ENCODE measurements at regions not wholly inside any gene's neighbourhood (a gene's known extent, or its start where the extent isn't known, plus 50 kb on each side); places are given as distances from the start of the nearest gene placed in this dataset.

DNA sequence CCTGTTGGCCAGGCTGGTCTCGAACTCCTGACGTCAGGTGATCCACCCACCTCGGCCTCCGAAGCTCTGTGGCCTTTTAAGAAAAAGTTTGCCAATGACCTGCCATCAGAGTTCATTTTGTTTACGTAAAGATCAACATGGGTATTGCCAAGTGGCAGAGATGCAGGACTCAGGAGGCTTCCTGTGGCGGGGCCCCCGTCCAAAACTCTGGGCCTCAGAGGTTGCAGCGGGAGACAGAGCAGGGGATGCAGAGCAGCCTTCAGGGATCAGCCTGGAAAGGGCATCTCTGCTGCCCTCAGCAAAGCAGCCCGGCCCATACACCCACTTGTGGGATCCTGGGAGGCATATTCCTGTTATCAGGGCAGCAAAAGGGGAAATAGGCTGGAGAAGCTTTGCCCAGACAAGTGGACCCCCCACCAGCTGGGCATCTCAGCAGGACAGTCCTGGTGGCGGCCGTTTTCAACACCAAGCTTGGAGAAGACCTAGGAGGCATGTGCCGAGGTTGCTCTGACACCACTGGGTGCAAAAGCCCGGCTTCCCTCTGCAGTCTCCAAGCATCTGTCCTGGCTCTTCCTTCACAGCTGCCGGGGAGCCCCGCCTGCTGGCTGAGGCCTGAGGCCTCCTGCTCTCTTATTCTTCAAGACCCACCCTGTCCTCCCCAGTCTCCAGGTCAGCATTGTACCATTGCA, 1152.4 kb downstream of the BRD1 start:
- DNase-seq (ENCODE audit: low read depth) = no peak

DNA sequence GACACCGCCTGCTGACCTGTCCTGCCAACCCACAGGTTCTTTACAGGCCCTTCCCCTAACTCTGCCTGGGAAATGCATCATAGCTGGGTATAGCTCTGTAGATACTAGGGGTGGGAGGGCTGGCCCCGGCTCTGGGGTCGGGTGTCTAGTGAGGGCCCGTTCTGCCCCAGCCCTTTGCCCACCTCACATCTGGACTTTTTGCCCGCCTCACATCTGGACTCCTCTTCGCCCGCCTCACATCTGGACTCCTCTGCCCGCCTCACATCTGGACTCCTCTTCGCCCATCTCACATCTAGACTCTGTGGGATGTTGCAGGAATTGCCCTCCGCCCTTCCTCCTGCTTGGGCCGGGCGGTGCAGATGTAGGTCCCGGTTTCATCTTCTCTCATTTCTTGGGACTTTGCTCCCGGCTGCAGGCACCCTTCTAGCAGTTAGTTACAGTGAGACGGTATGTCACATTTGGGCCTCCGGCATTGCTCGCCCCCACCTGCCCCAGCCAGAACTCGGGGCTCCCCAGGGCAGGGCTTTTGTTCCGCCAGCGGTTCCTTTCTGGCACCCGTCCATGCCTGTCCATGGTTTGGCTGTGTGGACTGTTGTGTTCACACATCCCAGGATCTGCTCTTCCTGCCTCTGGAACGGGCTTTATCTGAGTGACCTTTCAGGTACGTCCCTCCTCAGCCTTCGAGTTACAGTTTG, 1153.7 kb downstream of the BRD1 start:
- DNase-seq (ENCODE audit: low read depth) = no peak

- no peak for DNase-seq (ENCODE audit: low read depth)
Measured at GRCh38 chr22:48672387-48672786, 1155.3 kb downstream of the BRD1 start.

GRCh38 chr22:48670731-48671130, 1156.9 kb downstream of the BRD1 start:
- DNase-seq (ENCODE audit: low read depth) = no peak

GRCh38 chr22:48669986-48670716, 1157.5 kb downstream of the BRD1 start:
- no peak for DNase-seq (ENCODE audit: low read depth)

- no peak for DNase-seq (ENCODE audit: low read depth)
Measured at GRCh38 chr22:48669226-48669625, 1158.4 kb downstream of the BRD1 start.

- DNase-seq (ENCODE audit: low read depth) = no peak
Measured at GRCh38 chr22:48667289-48667688, 1160.4 kb downstream of the BRD1 start.

DNA sequence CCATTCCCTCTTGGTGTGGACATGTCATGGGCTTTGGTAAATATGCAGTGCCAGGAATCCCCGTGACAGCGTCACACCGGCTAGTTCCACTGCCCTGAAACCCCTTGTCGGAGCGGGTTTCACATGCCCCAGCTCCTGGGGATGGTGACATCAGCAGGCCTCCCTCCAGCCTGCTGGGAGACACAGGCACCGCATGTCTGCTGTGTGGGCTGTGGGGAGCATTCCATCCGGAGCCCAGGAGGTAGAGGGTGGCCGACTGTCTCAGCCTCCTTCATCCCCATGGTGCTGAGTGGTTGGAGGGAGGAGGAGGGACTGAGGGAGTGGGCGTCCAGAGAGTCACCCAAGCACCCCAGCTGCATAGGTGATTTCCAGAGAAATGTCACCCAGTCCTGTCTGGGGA, 1161.1 kb downstream of the BRD1 start:
- DNase-seq (ENCODE audit: low read depth) = no peak

DNA sequence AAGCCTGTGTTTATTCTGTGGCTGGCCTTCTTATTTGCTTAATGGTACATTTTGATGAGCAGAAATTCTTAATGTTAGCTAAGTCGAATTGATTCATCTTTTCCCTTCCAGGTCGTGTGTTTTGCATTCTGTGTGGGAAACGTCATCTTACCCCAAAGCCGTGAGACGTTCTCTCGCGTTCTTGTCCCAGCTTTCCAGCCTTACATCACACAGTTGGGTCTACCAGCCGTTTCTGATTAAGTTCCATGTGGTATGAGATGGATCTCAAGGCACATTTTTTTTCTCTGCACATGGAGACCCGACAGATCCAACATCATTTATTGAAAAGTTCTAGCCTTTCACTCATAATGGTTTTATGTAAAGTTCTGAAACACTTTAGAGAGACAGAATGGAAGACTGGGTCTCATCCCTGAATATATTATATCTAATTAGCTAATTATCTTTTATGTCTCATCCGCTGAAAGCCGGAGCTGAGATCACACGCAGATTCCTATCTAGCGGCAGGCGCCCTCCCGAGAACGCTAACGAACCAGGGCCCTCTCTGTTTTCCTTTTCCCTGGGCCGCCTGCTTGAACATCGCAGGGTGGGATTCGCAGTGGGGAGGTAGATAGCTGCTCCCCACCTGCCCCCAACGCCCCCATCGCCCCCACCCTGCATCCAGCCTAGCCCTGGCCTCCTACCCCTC, 1162.2 kb downstream of the BRD1 start:
- DNase-seq (ENCODE audit: low read depth) = no peak

DNA sequence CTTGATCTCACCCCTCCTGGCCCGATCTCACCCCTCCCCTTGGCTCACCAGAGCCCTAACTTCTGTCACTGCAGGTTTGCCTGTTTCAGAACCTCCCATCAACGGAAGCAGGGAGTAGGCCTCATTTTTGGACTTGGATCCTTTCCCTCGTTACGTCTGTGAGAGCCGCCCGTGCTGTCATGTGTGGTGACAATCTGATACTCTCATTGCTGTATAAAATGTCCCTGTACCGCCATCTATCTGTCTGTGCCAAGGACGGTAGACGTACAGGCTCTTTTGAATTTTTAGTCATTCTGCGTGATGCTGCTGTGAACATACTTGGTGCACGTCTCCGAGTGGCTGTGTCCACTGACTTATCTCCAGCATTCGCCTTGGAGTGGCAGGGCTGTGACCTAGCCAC, 1163.1 kb downstream of the BRD1 start:
- no peak for DNase-seq (ENCODE audit: low read depth)

GRCh38 chr22:48663297-48663696, 1164.4 kb downstream of the BRD1 start:
- no peak for DNase-seq (ENCODE audit: low read depth)

DNA sequence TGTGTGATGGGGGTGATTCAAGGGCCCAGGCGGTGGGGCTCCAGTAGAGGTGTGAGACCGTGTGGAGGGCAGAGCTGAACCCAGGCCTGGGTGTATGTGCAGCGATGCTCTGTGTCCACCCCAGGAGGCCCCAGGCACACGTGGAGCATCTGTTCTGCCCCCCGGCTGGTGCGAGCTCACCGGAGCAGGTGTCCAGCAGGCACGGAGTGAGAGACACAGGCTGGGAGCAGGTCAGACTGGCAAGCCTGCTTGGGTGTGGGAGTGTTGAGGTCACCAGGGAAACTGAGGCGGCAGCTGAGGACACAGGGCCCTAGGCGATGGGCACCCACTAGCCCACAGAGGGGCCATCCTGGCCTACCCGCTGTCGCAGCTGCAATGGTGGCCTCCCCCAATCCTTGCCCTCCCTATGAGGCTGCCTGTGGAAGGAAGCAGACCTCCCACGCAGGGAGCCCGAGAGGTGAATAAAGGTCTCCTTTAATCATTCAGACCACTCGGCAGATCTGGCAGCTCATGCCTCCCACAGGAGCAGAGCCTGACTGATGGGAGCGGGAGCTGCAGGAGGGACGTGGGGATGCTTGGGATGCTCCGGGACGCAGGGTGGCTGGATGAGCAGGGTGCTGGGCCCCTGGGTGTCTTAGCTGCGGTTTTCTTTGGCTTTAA, 1165.1 kb downstream of the BRD1 start:
- DNase-seq (ENCODE audit: low read depth) = no peak

DNA sequence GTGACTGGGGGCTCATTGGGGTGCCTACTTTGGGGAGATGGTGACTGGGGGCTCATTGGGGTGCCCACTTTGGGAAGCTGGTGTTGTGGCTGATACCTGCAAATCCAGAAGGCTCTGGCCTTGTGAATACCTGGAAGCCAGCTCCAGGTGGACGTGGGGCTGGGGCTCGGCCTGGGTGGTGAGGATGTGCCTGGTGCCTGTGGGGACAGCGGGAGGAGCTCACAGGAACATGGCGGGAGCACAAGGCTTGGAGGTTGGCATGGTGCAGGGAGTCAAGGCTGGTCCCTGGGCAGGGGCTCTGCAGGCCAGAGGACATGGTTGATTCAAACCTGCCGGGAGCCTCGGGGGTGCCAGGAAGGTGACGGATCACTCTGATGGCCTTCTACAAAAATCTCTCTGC, 1165.7 kb downstream of the BRD1 start:
- DNase-seq (ENCODE audit: low read depth) = no peak

- no peak for DNase-seq (ENCODE audit: low read depth)
Measured at GRCh38 chr22:48660790-48661740, 1166.6 kb downstream of the BRD1 start.

DNA sequence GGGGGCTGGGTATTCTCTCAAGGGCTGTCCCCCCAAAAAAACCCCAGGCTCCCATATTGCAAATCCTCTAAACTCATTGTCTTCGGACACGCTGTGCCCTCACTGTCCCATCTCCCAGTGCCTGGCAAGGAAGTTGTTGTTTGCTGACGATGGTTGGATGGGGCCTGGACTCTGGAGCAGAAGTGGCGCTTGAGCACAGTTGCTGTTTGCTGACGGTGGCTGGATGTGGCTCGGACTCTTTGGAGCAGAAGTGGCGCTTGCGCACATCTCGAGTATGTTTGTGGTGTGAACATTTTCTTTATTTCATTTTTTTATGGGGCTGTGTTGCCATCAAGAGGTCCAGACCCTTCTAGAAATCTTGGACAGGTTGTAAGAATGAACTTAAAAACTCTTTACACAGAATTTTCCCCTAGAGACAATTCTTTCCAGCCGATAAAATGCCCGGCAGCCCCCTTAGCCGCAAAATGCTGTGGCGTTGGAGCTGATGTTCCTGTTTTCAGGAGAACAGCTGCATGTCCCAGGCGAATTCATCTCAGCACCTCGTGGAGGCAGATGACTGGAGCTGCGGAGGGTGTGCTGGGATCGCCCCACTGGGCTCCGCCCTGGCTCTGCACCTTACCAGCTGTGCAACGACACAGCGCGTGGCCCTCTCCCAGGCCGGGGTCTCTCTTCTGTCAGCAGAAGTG, 1167.4 kb downstream of the BRD1 start:
- no peak for DNase-seq (ENCODE audit: low read depth)

GRCh38 chr22:48659404-48659996, 1168.2 kb downstream of the BRD1 start:
- DNase-seq (ENCODE audit: low read depth) = no peak

DNA sequence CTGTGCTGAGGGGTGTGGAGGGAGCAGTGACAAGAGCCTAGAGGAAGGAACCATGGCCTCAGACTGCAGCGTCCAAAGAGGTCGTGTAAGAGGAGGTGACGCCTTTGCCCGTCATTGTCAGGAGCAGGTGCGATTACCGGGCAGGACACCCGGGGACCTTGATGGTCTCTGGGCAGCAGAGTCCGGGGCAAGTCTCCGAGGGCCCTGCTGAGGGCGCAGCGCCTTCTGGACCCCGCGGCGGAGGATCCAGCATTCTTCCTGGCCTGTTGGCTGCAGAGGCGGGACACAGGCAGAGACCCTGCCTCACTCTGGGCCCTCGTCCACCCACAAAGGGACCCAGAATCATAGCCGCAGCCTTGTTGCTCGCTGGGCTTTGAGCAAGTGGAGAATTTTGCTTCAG, 1168.8 kb downstream of the BRD1 start:
- DNase-seq (ENCODE audit: low read depth) = no peak

- DNase-seq (ENCODE audit: low read depth) = no peak
Measured at GRCh38 chr22:48658246-48658645, 1169.4 kb downstream of the BRD1 start.

- no peak for DNase-seq (ENCODE audit: low read depth)
Measured at GRCh38 chr22:48654492-48654891, 1173.2 kb downstream of the BRD1 start.

DNA sequence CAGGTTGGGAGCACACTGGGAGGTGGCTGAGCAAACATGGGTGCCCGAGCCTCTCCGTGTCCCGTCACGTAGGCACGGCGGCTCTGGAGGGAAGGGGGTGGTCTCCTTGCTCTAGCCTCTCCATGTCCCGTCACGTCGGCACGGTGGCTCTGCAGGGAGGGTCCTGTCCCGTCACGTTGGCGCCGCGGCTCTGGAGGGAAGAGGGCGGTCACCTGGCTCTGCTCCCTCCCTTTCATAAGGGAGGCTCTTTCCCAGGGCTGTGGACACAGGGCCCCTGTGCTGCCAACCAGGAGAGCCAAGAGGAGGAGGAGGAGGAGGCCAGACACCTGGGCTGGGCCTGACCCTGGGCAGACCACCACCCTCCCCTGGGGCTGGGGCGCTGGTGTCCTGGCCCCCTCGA, 1173.7 kb downstream of the BRD1 start:
- DNase-seq (ENCODE audit: low read depth) = no peak
